IMR-90 (cell line): ENCODE measurements at regions not wholly inside any gene's neighbourhood (a gene's known extent, or its start where the extent isn't known, plus 50 kb on each side); places are given as distances from the start of the nearest gene placed in this dataset.

ENCODE experiments used
- CTCF ChIP-seq: conservative IDR thresholded peaks from 2 replicates; pipeline ENCODE4 v1.5.1; 2012; ENCODE audit warnings: mild to moderate bottlenecking, low read depth, low read length, improper control_type of control experiment
- FOS ChIP-seq: fragments of 150-350 bp; IDR thresholded peaks from 2 replicates; pipeline ENCODE4 v1.6.1; 2016; ENCODE audit warnings: low read depth, low read length
- POLR2A ChIP-seq: IDR thresholded peaks from 2 replicates; pipeline ENCODE4 v1.6.1; 2012; ENCODE audit warnings: mild to moderate bottlenecking, low read depth, low read length
- RAD21 ChIP-seq: IDR thresholded peaks from 2 replicates; pipeline ENCODE4 v1.6.1; 2012; ENCODE audit warnings: low read length, improper control_type of control experiment
- RFX5 ChIP-seq: IDR thresholded peaks from 2 replicates; pipeline ENCODE4 v1.8.0; 2012; ENCODE audit warnings: low read depth, mild to moderate bottlenecking, low read length, moderate library complexity
- SMC3 ChIP-seq: fragments of 150-350 bp; IDR thresholded peaks from 2 replicates; pipeline ENCODE4 v1.6.1; 2016; ENCODE audit warnings: low read depth, mild to moderate bottlenecking, antibody characterized with exemption, low read length, moderate library complexity
- TF ChIP-seq, protein P1 (sequence below): fragments of 150-350 bp; IDR thresholded peaks from 2 replicates; pipeline ENCODE4 v1.6.1; 2017; ENCODE audit warnings: mild to moderate bottlenecking, antibody characterized with exemption, low read length, low read depth

DNA sequence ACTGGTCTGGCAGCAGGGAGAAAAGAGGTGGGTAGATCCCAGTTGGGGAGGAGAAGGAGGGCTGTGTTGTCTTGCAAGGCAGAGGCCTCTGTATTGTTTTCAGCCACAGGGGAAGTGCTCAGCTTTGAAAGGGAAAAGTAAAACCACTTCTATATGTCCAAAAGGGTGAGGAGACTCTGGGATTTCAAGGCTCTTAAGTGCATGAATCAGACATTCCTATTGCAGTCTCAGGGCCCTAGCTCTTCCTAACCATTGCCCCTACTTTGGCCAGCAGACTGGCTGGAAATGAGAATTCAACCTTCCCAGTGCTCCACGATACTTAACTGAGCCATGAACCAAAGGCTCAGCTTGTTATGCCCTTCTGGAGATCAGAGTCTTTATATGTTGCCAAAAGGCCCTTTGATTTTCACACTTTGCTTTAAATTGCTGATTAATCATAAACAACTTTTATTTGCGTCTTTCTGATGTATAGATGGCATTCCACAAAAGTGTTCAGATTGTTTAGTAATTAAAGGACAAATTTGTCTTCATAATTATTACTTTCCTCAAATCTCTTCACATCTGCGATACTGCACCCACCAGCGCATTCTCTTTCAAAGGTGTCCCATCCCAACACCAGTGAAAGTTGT is 313.8 kb upstream of the MMADHC start:
- TF ChIP-seq CTCF (no peak), POLR2A (no peak), RFX5 (no peak), RAD21 (no peak), FOS (no peak), SMC3 (no peak)
- TF ChIP-seq, protein P1, sequence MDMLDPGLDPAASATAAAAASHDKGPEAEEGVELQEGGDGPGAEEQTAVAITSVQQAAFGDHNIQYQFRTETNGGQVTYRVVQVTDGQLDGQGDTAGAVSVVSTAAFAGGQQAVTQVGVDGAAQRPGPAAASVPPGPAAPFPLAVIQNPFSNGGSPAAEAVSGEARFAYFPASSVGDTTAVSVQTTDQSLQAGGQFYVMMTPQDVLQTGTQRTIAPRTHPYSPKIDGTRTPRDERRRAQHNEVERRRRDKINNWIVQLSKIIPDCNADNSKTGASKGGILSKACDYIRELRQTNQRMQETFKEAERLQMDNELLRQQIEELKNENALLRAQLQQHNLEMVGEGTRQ: no peak
